Liver (tissue), 8 donors: ENCODE measurements at regions not wholly inside any gene's neighbourhood (a gene's known extent, or its start where the extent isn't known, plus 50 kb on each side); places are given as distances from the start of the nearest gene placed in this dataset.

Source experiments
- DNase-seq: peaks from one replicate; pipeline ENCODE4 v3.0.0-alpha.2; 2017; ENCODE audit warnings: low spot score
- H3K27ac ChIP-seq, 2 donors: one replicate each; pipeline ENCODE4 v1.7.0; 2013; ENCODE audit warnings: inconsistent platforms in 2 of 2, low read length in 2 of 2, control low read depth in 1 of 2, low read depth in 1 of 2, mild to moderate bottlenecking in 1 of 2
- H3K27me3 ChIP-seq, 4 donors: one replicate each; pipeline versions ENCODE4 v1.6.1 to v1.7.0; 2013; ENCODE audit warnings: low read length in 3 of 4, inconsistent platforms in 1 of 4, mild to moderate bottlenecking in 1 of 4, moderate library complexity in 1 of 4; ENCODE audit not compliant: control insufficient read depth in 4 of 4, insufficient read depth in 4 of 4
- H3K36me3 ChIP-seq, 4 donors: one replicate each; pipeline versions ENCODE4 v1.6.1 to v1.7.0; 2013; ENCODE audit warnings: low read length in 3 of 4, mild to moderate bottlenecking in 3 of 4, low read depth in 1 of 4, moderate library complexity in 1 of 4; ENCODE audit not compliant: control insufficient read depth in 4 of 4, insufficient read depth in 3 of 4
- H3K4me1 ChIP-seq, 4 donors: one replicate each; pipeline versions ENCODE4 v1.6.1 to v1.7.0; 2013; ENCODE audit warnings: low read length in 3 of 4, mild to moderate bottlenecking in 3 of 4, moderate library complexity in 1 of 4; ENCODE audit not compliant: control insufficient read depth in 4 of 4, insufficient read depth in 4 of 4
- H3K4me3 ChIP-seq, 3 donors: one replicate each; pipeline versions ENCODE4 v1.6.1 to v1.7.0; 2013; ENCODE audit warnings: low read length in 3 of 3, control low read depth in 1 of 3, low read depth in 1 of 3, mild to moderate bottlenecking in 1 of 3
- H3K9ac ChIP-seq, 2 donors: one replicate each; pipeline ENCODE4 v1.7.0; 2013; ENCODE audit warnings: low read length in 2 of 2, mild to moderate bottlenecking in 2 of 2, moderate library complexity in 2 of 2, control low read depth in 1 of 2, low read depth in 1 of 2
- H3K9me3 ChIP-seq, 4 donors: one replicate each; pipeline versions ENCODE4 v1.6.1 to v1.7.0; 2013; ENCODE audit warnings: low read length in 3 of 4; ENCODE audit not compliant: control insufficient read depth in 4 of 4
- EGR1 ChIP-seq, 2 donors: IDR thresholded peaks; 2 replicates each; pipeline ENCODE4 v1.6.1; 2016 to 2018; ENCODE audit warnings: antibody characterized with exemption in 2 of 2, low read depth in 2 of 2
- FOXA1 ChIP-seq: IDR thresholded peaks from 2 replicates; pipeline ENCODE4 v1.6.1; 2016; ENCODE audit warnings: antibody characterized with exemption
- RAD21 ChIP-seq, 2 donors: IDR thresholded peaks; 2 replicates each; pipeline ENCODE4 v1.6.1; 2016; ENCODE audit warnings: antibody characterized with exemption in 2 of 2, mild to moderate bottlenecking in 2 of 2
- SP1 ChIP-seq: IDR thresholded peaks from 2 replicates; pipeline ENCODE4 v1.6.1; 2018; ENCODE audit warnings: antibody characterized with exemption, mild to moderate bottlenecking
- YY1 ChIP-seq: IDR thresholded peaks from 2 replicates; pipeline ENCODE4 v1.6.1; 2016; ENCODE audit warnings: antibody characterized with exemption, mild to moderate bottlenecking
- ZBTB33 ChIP-seq: IDR thresholded peaks from 2 replicates; pipeline ENCODE4 v1.6.1; 2016; ENCODE audit warnings: antibody characterized with exemption
- WGBS: extraction: QIAGEN DNeasy Blood & Tissue Kit; methylation state at CpG from one replicate; pipeline ENCODE4 v1.1.7; 2013; 5-methylcytosine and 5-hydroxymethylcytosine counted together
- TF ChIP-seq, protein P1 (sequence below): IDR thresholded peaks from 2 replicates; pipeline ENCODE4 v1.6.1; 2016; ENCODE audit warnings: antibody characterized with exemption, mild to moderate bottlenecking
- TF ChIP-seq, protein P2 (sequence below): fragments of 150-350 bp; IDR thresholded peaks from 2 replicates; pipeline ENCODE4 v1.5.1; 2017; ENCODE audit warnings: improper control_type of control experiment, low read depth, low read length; ENCODE audit not compliant: missing input control
- TF ChIP-seq, protein P3 (sequence below): IDR thresholded peaks from 2 replicates; pipeline ENCODE4 v1.6.1; 2016; ENCODE audit warnings: antibody characterized with exemption
- donor health status: healthy.
- donor health status: healthy.
- donor health status: healthy.
- donor health status: healthy.
- donor health status: healthy.

GRCh38 chr20:40535816-40536215, 153.2 kb downstream of the MAFB start (continued):
- no peak for TF ChIP-seq EGR1 (IDR thresholded peaks at IDR 0.05; ENCODE audit: low read depth in 2 of 2)
- TF ChIP-seq SP1 = no peak

- Histone ChIP-seq H3K27ac (no peak overlapping the region), H3K9me3 (peaks cover 3 to 12% (median 8%) of the 10 kb centered on the region in 4 donors), H3K9ac (no peak overlapping the region), H3K4me1 (no peaks in the 10 kb centered on the region), H3K4me3 (no peak overlapping the region), H3K27me3 (no peaks in the 10 kb centered on the region), H3K36me3 (no peaks in the 10 kb centered on the region)
- no peak for DNase-seq
- TF ChIP-seq, protein P1, sequence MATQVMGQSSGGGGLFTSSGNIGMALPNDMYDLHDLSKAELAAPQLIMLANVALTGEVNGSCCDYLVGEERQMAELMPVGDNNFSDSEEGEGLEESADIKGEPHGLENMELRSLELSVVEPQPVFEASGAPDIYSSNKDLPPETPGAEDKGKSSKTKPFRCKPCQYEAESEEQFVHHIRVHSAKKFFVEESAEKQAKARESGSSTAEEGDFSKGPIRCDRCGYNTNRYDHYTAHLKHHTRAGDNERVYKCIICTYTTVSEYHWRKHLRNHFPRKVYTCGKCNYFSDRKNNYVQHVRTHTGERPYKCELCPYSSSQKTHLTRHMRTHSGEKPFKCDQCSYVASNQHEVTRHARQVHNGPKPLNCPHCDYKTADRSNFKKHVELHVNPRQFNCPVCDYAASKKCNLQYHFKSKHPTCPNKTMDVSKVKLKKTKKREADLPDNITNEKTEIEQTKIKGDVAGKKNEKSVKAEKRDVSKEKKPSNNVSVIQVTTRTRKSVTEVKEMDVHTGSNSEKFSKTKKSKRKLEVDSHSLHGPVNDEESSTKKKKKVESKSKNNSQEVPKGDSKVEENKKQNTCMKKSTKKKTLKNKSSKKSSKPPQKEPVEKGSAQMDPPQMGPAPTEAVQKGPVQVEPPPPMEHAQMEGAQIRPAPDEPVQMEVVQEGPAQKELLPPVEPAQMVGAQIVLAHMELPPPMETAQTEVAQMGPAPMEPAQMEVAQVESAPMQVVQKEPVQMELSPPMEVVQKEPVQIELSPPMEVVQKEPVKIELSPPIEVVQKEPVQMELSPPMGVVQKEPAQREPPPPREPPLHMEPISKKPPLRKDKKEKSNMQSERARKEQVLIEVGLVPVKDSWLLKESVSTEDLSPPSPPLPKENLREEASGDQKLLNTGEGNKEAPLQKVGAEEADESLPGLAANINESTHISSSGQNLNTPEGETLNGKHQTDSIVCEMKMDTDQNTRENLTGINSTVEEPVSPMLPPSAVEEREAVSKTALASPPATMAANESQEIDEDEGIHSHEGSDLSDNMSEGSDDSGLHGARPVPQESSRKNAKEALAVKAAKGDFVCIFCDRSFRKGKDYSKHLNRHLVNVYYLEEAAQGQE = no peak
- TF ChIP-seq RAD21 (IDR thresholded peaks at IDR 0.05) (peak; percentile 55 to 66), ZBTB33 (no peak)
- TF ChIP-seq, protein P2, sequence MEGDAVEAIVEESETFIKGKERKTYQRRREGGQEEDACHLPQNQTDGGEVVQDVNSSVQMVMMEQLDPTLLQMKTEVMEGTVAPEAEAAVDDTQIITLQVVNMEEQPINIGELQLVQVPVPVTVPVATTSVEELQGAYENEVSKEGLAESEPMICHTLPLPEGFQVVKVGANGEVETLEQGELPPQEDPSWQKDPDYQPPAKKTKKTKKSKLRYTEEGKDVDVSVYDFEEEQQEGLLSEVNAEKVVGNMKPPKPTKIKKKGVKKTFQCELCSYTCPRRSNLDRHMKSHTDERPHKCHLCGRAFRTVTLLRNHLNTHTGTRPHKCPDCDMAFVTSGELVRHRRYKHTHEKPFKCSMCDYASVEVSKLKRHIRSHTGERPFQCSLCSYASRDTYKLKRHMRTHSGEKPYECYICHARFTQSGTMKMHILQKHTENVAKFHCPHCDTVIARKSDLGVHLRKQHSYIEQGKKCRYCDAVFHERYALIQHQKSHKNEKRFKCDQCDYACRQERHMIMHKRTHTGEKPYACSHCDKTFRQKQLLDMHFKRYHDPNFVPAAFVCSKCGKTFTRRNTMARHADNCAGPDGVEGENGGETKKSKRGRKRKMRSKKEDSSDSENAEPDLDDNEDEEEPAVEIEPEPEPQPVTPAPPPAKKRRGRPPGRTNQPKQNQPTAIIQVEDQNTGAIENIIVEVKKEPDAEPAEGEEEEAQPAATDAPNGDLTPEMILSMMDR = peak; percentile 18
- 70% methylated on average over 4 of the region's 4 CpGs for WGBS
Measured at GRCh38 chr20:40532103-40532502, 156.9 kb downstream of the MAFB start.

DNA sequence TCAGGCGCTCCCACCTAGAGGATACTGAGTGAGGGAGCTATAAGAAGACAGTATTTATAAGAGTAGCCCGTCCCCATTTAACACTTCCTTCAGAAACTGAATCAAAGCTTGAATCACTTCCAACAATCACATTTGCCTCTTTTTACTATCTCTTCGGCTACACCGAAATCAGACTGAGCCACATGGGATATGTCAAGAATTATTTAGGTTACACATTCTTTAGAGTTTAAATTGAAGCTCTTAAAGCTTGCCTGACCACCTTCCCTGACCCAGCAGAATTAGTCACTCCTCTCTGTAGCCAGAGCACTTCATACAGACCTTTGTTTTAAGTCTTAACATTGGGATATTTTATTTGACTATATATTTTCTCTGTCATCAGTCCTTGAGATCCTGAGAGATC, 163.7 kb downstream of the MAFB start:
- Histone ChIP-seq H3K9ac (no peak overlapping the region), H3K4me3 (no peak overlapping the region), H3K36me3 (no peaks in the 10 kb centered on the region), H3K4me1 (peaks cover 0 to 11% (median 4%) of the 10 kb centered on the region in 4 donors), H3K27ac (no peak overlapping the region), H3K27me3 (no peaks in the 10 kb centered on the region), H3K9me3 (peaks cover 0 to 3% (median 3%) of the 10 kb centered on the region in 4 donors)
- TF ChIP-seq EGR1 (IDR thresholded peaks at IDR 0.05; ENCODE audit: low read depth in 2 of 2) (no peak), FOXA1 (no peak), RAD21 (IDR thresholded peaks at IDR 0.05) (no peak), SP1 (no peak), YY1 (no peak)
- TF ChIP-seq, protein P3, sequence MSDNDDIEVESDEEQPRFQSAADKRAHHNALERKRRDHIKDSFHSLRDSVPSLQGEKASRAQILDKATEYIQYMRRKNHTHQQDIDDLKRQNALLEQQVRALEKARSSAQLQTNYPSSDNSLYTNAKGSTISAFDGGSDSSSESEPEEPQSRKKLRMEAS = no peak
- no peak for DNase-seq
- 88% methylated on average over 4 of the region's 4 CpGs for WGBS
